GM19324 (cell line): ENCODE measurements at regions not wholly inside any gene's neighbourhood (a gene's known extent, or its start where the extent isn't known, plus 50 kb on each side); places are given as distances from the start of the nearest gene placed in this dataset.
A peak's percentile ranks its signal among the peaks of the same experiment; 100 is the strongest.

Source experiments
- ATAC-seq: cut with Tn5 transposase; IDR thresholded peaks from one replicate; pipeline ENCODE4 v1.9.1; 2021; ENCODE audit warnings: mild to moderate bottlenecking, moderate library complexity; ENCODE audit not compliant: unreplicated experiment, low FRiP score

DNA sequence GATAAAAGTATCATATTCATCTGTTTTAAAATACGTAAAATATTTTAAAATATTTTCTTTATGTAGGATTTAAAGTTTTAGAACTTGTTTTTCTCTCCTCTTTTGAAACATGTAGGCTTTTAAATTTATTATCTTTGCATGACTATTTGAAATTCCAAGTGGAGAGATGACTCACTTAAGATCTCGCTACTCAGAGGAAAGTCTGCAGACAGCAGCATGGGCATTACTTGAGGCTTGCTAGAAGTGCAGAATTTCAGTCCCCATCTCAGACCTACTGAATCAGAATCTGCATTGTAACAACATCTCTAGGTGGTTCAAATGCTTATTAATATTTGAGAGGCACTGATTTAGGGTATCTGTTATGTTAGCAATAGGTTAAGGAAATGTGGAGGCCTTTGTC lies 225.7 kb upstream of the ARX start:
- no peak for ATAC-seq

DNA sequence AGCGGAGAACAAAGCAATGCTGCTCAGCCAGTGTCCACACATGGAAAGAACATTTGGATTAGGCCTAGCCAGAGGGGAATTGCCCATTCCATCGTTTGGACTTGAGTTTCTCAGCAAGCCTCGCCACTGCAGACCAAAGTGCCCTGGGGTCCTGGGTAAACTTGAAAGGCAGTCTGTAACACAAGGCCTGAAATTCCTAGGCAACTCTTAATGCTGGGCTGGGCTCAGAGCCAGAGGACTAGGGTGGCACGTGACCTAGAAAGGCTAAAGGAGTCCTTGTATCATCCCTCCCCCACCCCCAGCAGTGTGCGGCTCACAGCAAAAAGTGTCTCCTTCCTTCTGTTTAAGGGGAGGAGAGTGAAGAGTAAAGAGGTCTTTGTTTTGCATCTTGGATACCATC lies 210.4 kb upstream of the ARX start:
- ATAC-seq = no peak

DNA sequence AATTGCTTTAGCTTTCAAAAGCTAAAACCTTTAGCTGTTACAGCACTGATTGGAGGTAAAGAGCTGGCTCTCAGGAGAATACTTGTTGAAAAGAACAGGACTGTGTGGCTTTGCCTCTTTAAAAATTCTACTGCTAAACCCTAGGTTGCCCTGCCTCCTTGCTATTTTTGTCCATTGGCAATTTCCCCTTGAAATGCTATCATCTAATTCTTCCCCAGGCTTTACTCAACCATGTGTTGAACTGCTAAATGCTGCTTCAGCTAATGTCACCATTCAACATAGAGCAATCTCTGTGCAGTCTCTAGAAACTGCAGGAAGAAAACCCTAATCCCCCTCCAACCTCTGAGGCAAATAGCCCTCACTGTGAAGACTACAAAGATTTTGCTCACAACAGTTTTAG lies 203.7 kb upstream of the ARX start:
- ATAC-seq = no peak

DNA sequence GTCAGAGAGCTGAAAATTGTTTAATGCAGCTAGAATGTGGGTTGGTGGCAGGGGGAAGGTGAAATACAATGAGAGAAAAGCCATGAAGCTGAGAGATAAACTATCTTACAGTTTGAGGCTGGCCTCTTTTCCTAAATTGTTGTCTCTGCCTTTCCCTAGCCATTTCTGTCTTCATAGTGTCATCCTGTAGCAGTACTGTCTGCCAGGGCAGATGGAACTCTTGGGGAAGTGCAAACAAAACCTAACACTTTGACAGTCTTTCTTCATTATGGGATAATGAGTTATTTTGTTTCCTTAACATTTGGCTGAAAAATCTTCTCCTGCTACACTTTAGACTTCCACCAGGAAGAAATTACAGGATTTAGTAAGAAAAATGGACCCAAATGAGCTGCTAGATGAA lies 197.8 kb upstream of the ARX start:
- no peak for ATAC-seq

DNA sequence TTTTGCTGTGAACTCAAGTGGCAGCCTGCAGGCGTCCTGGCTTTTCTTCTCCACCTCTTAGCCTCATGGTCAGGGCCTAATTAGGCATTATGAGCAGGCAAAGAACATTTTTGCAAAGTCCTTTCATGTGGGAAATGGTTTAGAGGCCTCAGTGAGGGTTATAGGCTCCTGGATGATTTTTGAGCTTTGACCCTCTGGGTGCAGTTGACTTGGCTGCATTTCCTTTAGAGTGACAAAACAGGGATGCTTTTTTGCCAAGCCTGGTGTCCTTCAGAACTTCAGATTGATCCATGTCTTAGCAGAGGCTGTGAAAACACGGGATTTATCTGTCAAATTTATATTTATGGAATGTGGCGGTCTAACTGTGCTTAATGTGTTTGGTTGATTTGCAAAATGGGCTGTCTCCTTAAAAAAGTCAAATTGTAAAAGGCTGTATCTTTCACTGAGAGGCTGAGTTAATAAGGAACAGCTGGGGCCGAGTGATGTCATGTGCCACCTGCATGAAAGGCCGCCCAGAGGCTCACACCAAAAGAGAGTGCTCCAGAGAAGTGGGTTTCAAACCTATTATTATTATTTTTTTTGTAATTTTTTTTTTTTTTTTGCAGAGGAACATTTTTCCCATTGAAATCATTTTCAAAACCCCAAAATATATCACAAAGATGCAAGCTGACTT lies 192.2 kb upstream of the ARX start:
- no peak for ATAC-seq

DNA sequence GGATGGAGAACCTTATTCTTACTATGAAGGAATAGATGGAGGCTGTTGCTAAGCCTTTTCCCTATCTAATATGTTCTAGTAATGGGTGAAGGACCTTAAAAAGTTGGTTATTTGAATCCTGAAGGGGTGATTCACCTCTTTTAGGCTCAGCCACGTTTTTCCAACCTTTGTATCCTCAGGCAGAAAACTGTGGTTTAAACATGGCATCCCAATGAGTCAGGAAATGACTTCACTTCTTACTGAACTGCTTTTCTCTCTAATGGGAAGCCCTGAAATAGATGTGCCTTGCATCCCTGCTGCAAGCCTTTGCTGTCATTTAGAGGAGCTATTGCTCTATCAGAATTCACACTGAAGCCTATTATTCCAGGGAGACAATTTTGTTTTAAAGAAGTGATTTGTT lies 191.0 kb upstream of the ARX start:
- no peak for ATAC-seq

DNA sequence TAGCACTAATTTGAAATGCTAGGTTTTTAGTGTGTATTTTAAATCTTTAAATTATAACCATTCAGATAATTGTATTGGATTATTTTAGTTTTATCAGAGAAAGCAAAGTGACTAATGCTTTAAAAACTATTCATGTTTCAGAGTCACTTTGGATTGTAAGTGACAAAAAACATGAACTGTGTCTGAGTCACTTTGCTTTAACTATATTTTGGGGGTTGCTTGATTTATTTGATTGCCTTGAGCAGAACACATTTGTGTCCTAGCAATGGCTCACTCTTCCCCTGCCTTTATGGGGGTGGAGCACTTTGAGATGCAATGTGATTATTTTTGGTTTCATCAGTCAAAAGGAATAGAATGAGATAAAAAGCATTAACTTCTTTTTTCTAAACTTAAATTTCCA lies 188.4 kb upstream of the ARX start:
- no peak for ATAC-seq

DNA sequence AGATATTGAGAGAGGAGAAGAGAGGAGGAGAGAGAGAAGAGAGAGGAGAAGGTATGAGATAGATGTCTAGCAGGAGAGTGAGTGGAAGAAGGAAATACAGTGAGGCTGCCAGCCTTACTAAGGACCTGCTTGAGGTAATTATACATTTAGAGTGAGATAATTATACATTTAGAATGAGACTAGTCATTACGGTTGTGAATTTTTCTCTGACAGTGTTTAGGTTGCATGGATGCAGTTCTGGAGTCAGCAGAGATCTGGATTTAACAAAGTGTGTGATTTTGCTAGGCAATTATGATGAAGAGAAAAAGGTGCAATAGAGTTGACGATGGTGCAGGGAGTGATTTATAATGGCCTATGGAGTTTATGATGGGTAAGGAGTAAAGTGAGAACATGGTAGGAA lies 187.1 kb upstream of the ARX start:
- no peak for ATAC-seq

DNA sequence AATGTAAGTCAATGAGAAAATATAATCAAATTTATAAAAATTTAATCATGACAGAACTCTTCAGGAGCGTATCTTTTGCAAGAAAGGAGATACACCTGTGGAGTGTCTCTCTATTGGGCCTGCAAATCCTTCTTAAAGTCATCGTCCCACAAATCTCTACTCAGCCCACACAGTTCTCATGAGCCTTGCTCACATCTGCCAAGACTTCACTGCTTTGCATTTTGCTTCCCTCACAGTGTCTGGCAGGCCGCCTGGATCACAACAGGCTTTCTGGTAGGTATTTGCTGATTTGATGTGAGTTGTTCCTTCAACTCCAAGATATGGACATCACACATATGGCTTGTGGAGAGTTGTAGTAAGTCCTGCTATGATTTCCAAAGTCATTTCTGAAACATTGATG lies 183.1 kb upstream of the ARX start:
- ATAC-seq = no peak

DNA sequence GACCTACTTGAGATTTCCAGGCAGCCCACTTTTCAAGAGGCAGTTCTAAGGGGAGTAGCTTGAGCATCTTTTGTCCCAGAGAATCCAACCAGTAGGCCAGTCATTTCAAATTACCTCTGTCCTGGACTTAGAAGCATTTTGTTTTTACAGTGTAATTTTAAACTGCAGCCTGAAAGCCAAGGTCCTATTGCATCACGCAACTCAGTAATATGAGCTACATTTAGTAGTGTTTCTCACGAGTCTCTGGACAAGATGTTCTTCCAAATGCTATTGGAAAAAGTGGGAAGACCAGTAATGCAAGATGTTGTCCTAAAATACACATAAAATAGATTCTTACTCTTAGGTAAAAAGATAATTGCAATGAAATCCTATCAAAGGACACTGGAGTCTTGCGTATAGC lies 182.5 kb upstream of the ARX start:
- no peak for ATAC-seq

DNA sequence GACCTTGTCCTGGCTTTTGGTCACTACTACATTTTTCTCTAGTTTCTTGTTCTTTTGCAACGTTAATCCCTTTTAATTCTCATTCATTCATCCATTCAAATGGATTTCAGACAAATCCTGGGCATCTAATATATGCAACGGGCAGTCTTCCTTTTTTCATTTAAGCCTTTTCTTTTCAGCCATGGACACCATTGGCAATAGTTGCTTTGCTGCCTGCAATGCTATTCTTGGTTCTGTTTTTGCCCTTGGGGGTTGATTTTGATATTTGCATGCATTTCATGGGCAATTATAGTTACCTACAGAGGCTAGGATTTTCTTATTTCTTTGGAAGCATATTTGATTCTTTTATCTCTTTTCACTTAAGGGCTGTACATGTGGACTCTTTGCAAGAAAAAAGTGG lies 180.5 kb upstream of the ARX start:
- no peak for ATAC-seq

DNA sequence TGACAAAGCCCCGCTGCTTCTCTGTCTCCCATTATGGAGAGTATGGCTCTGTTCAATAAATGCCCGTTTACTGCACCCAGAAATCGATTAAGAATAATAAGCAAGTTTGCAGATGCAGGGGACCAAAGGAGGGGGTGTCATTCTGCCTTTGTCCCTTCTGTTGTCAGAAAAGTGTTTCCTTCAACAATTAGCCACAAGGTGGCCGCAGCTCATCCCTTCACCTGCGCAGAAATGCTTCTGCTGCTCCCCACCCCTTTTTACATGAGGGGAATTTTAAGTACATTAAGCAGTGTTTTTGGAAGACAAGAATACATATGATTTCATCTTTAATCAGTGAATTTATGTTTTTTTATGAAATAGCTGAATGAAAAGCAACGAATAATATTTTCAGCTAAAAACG lies 175.6 kb upstream of the ARX start:
- ATAC-seq = no peak

DNA sequence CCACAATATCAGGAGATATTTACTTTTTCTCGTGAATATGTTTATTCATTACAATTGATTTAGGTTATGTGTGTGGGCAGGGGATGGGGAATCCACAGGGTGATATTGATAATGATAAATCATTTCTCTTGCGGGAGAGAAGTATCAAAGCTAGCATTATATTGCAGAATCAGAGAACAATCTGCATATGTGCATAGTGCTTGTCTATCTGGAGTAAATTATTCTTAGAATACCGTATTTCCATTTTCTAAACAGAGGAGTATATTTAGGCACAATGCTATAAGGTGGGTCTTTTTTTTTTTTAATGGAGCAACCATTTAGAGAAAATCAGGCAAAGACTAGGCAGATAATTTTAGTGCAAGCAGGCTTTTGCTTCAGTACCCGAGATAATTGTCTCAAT lies 166.0 kb upstream of the ARX start:
- no peak for ATAC-seq

DNA sequence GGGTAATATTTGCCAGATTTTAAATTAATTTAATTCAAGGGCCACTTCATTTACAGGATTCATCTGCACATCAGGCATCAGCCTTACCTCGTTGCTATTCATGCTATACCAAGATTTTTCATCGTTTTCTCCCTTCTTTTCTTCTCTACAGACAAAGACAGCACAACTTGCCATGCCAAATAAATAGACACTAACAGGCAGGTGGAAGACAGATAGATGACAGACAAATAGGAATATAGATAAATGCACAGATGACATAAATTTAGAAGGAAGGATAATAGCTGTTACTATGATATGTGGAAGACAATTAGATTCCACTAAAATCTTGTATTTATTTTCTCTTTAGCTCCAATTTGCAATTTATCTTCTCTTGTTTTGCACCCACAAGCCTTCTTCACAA lies 164.5 kb upstream of the ARX start:
- no peak for ATAC-seq

DNA sequence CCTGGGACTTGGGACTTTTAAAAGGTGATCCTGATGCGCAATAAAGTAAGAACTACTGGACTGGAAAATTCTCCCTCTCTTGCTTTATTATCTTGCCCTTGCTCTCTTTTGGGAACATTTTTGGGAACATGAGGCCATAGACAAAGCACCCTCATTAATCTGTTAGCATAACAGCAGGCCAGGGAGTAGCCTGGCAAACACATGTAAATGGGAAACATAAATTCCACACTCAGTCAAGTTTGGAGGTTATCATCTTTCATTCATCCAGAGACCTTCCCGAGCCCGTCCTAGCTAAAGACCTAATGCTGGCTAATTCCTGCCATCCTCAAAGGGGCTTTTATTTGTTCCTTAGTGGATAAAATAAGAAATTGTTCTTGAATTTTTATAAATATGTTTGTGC lies 162.8 kb upstream of the ARX start:
- ATAC-seq = no peak

DNA sequence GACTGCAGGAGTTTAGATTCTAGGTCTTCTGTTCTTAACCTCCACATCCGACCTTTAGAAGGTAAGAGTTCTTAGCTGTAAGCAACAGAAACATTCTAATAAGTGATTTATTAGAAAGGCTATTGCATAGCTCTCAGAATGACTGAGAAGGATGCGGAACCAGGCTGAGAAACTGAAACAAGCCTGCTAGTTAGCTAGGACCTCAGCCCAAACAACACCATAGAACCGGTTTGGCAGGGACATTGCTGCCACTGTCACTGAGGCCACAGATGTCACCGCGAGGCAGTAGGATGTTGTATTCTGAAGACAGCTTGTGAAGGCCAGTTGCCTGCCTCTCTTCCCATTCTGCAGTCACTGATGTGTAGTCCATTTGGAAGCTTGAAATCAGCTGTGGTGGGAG lies 160.0 kb upstream of the ARX start:
- peak; percentile 88 for ATAC-seq

DNA sequence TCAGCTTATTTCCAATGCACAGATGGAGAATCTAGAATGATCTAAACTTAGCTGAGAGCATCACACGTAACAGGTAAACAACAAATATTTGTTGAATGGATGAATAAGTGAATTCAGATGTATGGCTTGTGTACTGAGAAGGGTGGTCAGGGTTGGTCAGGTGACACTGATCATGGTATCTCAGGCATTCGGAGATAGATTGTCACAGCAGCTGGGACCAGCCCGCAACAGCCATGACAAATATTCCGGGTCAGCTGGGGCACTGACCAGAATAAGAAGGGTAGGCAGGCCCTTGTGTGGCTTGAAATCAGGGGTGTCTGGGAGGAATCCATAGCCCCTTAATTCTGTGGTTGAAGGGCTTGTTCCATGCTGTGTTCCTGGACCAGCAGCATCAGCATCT lies 159.4 kb upstream of the ARX start:
- ATAC-seq = no peak

DNA sequence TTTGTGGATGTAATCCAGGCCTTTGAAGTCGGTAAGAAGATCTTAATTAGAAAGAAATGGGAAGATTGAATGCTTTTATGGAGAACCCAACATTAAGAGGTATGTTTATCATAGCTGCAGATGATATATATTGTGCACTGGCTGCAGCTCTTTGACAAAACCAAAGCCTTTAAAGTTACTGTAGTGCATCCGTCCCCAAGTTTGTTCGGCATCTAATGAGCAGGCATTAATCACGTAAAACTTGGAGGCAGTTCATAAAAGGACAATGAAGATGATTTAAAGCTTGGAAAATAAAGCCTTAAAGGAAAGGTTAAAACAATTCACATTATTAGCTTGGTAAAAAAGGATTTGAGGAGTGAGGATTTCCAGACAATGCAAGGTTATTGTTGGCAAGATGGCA lies 150.8 kb upstream of the ARX start:
- ATAC-seq = no peak

DNA sequence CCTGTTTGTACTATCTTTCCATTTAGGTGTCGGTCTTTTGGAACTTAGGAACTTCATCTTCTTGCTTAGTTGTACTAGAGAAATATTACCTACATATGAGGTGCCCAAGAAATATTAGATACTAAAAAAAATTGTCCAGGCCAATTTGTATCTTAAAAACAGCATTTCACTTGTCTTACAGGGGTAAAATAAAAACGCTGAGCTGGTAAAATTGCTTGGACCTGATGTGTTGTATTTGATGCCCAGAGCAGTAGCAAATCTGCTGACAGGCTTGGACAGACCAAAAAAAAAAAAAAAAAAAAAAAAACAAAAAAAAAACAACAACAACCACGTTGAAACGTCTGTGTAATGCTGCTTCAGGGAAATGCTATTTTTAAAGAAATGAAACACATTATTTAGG lies 150.4 kb upstream of the ARX start:
- no peak for ATAC-seq

DNA sequence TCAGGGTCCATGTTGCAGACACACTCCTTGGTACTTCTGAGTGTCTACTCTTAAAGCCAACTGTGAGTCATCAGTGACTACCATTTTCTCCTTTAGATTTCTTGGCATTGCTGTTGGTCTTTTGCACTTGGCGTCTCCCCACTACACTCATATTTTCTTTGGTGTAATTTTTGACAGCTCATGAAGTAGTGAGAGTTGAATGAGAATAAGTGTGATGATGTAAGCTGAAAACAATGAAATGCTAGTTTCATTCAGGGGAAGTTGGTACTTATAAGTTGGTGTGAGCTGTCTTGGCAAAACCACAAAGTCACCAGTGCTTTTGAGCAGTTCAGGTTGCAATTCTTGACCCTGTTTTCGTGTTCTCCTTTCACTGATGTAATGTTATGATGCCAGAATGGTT lies 142.9 kb upstream of the ARX start:
- ATAC-seq = no peak

DNA sequence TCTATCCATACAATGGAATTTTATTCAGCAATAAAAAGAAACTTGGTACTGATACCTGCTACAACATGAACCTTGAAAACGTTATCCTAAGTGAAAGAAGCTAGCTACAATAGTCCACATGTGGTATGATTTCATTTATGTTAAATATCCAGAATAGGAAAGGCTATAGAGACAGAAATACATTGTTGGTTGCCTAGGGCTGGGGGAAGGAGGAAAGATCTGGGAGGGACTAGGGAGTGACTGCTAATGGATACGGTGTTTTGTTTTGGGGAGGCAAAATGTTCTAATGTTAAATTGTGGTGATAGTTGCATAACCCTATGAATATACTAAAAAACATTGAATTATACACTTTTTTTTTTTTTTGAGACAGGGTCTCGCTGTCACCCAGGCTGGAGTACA lies 141.1 kb upstream of the ARX start:
- no peak for ATAC-seq

DNA sequence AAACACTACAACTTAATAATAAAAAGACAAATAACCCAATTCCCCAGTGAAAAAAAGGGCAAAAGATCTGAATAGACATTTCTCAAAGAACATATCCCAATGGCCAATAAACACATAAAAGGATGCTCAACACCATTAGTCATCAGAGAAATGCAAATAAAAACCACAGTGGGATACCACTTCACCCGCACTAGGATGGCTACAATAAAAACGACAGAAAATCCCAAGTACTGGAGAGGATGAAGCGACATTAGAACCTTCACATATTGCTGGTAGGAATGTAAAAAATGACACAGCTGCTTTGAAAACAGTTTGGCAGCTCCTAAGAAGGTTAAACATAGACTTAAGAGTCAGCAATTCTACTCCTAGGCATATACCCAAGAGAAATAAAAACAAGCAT lies 140.6 kb upstream of the ARX start:
- no peak for ATAC-seq

DNA sequence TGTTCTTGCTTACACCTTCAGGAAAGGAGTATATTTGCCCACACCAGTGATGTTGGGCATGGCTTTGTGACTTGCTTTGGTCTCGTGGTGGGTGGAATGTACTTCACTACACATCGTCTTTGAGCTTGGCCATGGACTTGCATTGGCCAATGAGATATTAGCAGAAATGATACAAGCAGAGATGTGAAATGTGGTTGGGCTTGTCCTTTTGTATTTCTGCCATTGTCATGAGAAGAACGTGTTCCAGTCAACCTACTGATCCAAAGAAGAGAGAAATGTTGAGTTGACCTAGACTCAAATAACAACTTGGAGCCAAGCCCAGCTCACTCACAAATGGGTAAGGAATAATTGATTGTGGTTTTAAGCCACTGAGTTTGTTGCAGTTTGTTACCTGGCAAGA lies 138.4 kb upstream of the ARX start:
- ATAC-seq = no peak
